ENCODE measurements at regions not wholly inside any gene's neighbourhood (a gene's known extent, or its start where the extent isn't known, plus 50 kb on each side); places are given as distances from the start of the nearest gene placed in this dataset.
A peak's percentile ranks its signal among the peaks of the same experiment; 100 is the strongest.

- no peak for DNase-seq
These were observed 131.4 kb upstream of the ATP6AP2 start for GRCh38 chrX:40449396-40449795.

GRCh38 chrX:40448793-40449192 is 132.0 kb upstream of the ATP6AP2 start:
- DNase-seq: no peak

- no peak for DNase-seq
These were observed 133.8 kb upstream of the ATP6AP2 start for GRCh38 chrX:40446921-40447320.

GRCh38 chrX:40445691-40446090 is 135.1 kb upstream of the ATP6AP2 start:
- DNase-seq: no peak

GRCh38 chrX:40444798-40445496 is 135.8 kb upstream of the ATP6AP2 start:
- no peak for DNase-seq

- DNase-seq: no peak
These were observed 136.6 kb upstream of the ATP6AP2 start for GRCh38 chrX:40444133-40444532.

GRCh38 chrX:40440866-40441265 is 139.9 kb upstream of the ATP6AP2 start:
- no peak for DNase-seq

- peak; percentile 11 for DNase-seq
These were observed 140.9 kb upstream of the ATP6AP2 start for GRCh38 chrX:40439625-40440532.

- no peak for DNase-seq
These were observed 143.4 kb upstream of the ATP6AP2 start for GRCh38 chrX:40437348-40437747.

GRCh38 chrX:40434947-40435346 is 145.8 kb upstream of the ATP6AP2 start:
- no peak for DNase-seq

- DNase-seq: no peak
These were observed 146.3 kb upstream of the ATP6AP2 start for GRCh38 chrX:40434443-40434842.

- DNase-seq: no peak
These were observed 147.6 kb upstream of the ATP6AP2 start for GRCh38 chrX:40433160-40433559.

- no peak for DNase-seq
These were observed 156.5 kb upstream of the ATP6AP2 start for GRCh38 chrX:40424259-40424658.

- no peak for DNase-seq
These were observed 157.5 kb upstream of the ATP6AP2 start for GRCh38 chrX:40423299-40423698.

GRCh38 chrX:40422021-40422420 is 158.7 kb upstream of the ATP6AP2 start:
- DNase-seq: no peak

GRCh38 chrX:40420899-40421729 is 159.7 kb upstream of the ATP6AP2 start:
- no peak for DNase-seq

GRCh38 chrX:40418813-40419195 is 162.0 kb upstream of the ATP6AP2 start:
- no peak for DNase-seq

GRCh38 chrX:40418146-40418812 is 162.5 kb upstream of the ATP6AP2 start:
- DNase-seq: no peak

GRCh38 chrX:40415675-40416074 is 165.1 kb upstream of the ATP6AP2 start:
- DNase-seq: no peak

GRCh38 chrX:40414335-40414734 is 166.4 kb upstream of the ATP6AP2 start:
- no peak for DNase-seq

GRCh38 chrX:40411340-40412111 is 169.2 kb upstream of the ATP6AP2 start:
- no peak for DNase-seq

GRCh38 chrX:40410859-40411258 is 169.9 kb upstream of the ATP6AP2 start:
- no peak for DNase-seq
